ENCODE measurements at regions not wholly inside any gene's neighbourhood (a gene's known extent, or its start where the extent isn't known, plus 50 kb on each side); places are given as distances from the start of the nearest gene placed in this dataset.

DNA sequence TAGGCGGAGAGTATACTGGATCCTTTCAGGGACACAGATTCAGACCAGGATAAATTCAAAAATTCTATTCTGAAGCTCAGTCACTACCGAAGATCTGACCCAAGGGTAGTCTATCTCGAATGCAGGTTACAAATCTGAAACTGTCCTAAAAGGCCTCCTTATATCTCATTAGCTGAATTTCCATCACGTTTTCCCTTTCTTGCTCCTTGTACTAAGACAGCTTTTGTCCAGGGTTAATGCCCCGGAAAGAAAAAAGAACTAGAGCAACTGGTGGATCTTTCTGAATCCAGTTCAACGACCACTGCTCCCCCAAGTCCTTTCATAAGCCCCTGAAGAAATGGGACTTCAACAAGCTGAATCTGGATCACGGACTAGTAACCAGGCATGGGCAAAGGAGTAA is 97.5 kb upstream of the CCDC85A start:
- H3K36me3 ChIP-seq (ENCODE audit: insufficient read depth, low read length), result no peaks in the 10 kb centered on the region
- H3K4me2 ChIP-seq (ENCODE audit: low read depth, low read length, poor library complexity, severe bottlenecking), result no peak overlapping the region
- no peak overlapping the region for H2AFZ ChIP-seq (ENCODE audit: low read length)
- no peaks in the 10 kb centered on the region for H3K9me3 ChIP-seq (ENCODE audit: low read length)
- no peaks in the 10 kb centered on the region for H3K27me3 ChIP-seq (ENCODE audit: low read length)
- no peak overlapping the region for H3K4me3 ChIP-seq (ENCODE audit: low read length)
- no peaks in the 10 kb centered on the region for H3K9me2 ChIP-seq (replicated peaks; ENCODE audit: insufficient read depth, low read length)
- H3K27ac ChIP-seq (ENCODE audit: low read length), result no peak overlapping the region
- no peak overlapping the region for H3K9ac ChIP-seq (ENCODE audit: low read length)
- H3K79me2 ChIP-seq (ENCODE audit: low read length), result no peaks in the 10 kb centered on the region
- H3K4me1 ChIP-seq (ENCODE audit: low read length), result no peaks in the 10 kb centered on the region
- H4K20me1 ChIP-seq (ENCODE audit: insufficient read depth, low read depth, low read length), result no peaks in the 10 kb centered on the region
- no peak for DNase-seq

DNA sequence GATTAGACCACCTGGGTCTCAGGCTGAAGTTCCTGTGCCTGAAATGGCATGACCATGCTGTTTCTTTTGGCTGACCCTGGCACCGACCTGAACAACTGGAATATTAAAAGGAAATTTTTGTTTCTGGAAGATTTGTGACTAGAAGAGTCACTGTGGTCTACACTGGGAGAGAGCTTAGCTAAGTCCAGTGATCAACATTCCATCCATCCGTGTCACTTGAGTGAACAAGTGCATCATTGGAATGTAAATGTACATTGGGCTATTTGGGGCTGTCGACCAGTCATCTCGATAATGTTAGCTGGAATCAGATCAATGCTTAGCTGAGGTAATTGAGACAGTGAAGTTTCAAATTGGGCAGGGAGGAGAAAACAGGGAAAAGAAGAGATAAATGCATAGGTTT is 95.4 kb upstream of the CCDC85A start:
- Histone ChIP-seq H3K4me2 (ENCODE audit: low read depth, low read length, poor library complexity, severe bottlenecking) (no peak overlapping the region), H4K20me1 (ENCODE audit: insufficient read depth, low read depth, low read length) (no peaks in the 10 kb centered on the region), H3K36me3 (ENCODE audit: insufficient read depth, low read length) (no peaks in the 10 kb centered on the region), H2AFZ (ENCODE audit: low read length) (no peak overlapping the region), H3K9me2 (replicated peaks; ENCODE audit: insufficient read depth, low read length) (no peaks in the 10 kb centered on the region), H3K27me3 (ENCODE audit: low read length) (no peaks in the 10 kb centered on the region), H3K9ac (ENCODE audit: low read length) (no peak overlapping the region), H3K4me1 (ENCODE audit: low read length) (no peaks in the 10 kb centered on the region), H3K4me3 (ENCODE audit: low read length) (no peak overlapping the region), H3K27ac (ENCODE audit: low read length) (no peak overlapping the region), H3K79me2 (ENCODE audit: low read length) (no peaks in the 10 kb centered on the region), H3K9me3 (ENCODE audit: low read length) (no peaks in the 10 kb centered on the region)
- DNase-seq, result no peak

DNA sequence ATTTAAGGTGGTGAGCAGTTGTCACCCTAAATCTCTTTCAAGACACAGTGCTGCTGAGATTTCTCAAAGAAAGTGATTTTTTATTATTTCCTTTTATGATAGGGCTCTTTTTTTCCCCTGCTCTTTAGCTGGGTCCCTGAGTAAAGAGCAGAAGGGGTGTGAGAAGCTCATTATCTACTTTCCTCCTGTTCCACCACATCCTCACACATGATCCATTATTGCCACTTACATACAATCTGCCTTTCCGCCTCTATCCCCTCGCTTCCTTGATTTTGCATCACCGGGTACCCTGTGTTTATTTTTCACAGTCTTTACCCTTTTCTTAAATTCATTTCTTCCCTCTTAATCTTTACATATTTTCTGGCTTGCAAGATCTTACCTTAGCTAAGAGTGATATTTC is 93.9 kb upstream of the CCDC85A start:
- Histone ChIP-seq H3K36me3 (ENCODE audit: insufficient read depth, low read length) (no peaks in the 10 kb centered on the region), H3K4me1 (ENCODE audit: low read length) (no peaks in the 10 kb centered on the region), H3K4me3 (ENCODE audit: low read length) (no peak overlapping the region), H3K27me3 (ENCODE audit: low read length) (no peaks in the 10 kb centered on the region), H2AFZ (ENCODE audit: low read length) (no peak overlapping the region), H3K9ac (ENCODE audit: low read length) (no peak overlapping the region), H3K9me2 (replicated peaks; ENCODE audit: insufficient read depth, low read length) (no peaks in the 10 kb centered on the region), H3K27ac (ENCODE audit: low read length) (no peak overlapping the region), H3K9me3 (ENCODE audit: low read length) (no peaks in the 10 kb centered on the region), H3K79me2 (ENCODE audit: low read length) (no peaks in the 10 kb centered on the region), H3K4me2 (ENCODE audit: low read depth, low read length, poor library complexity, severe bottlenecking) (no peak overlapping the region), H4K20me1 (ENCODE audit: insufficient read depth, low read depth, low read length) (no peaks in the 10 kb centered on the region)
- no peak for DNase-seq

DNA sequence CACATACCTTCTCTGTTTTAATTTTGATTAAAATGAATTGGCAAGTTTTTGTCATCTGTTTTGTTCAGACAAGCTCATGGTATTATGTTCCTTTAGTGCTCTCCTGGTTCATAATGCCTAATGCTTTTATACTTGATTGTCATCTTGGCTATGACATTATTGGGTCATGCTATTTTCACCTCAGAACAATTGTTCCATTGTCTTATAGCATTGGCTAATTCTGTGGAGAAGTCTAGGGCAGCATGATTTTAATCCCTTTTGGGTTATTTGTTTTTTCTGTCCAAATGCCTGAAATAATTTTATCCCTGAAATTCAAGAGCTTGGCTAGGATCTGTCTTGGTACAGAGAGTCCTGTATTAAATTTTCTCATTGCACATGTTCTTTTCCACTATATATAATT is 83.8 kb upstream of the CCDC85A start:
- no peak overlapping the region for H3K4me2 ChIP-seq (ENCODE audit: low read depth, low read length, poor library complexity, severe bottlenecking)
- DNase-seq, result no peak
- H3K9me2 ChIP-seq (replicated peaks; ENCODE audit: insufficient read depth, low read length), result no peaks in the 10 kb centered on the region

DNA sequence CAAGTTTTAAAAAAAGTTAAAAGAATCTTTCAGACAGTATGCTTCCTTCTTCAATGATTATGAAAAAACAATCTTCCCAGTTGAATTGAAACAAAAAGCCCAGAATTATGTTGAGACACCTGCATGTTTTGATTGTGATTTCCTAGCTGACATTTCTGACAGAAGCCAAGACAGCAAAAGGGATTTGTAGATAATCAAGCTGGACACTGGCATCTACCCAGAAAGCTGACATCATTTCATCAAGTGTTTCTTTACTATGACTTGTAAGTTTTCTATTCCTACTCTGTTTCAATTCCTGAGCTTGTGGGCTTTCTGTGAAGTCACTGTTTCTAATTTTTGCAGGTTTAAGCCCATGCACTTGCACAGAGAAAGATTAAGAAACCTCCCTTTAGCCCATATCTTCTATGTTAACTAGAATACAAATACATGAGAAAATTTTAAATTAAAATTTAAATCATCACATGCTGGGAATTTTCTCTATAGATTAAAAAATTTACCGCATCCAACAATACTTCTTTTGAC is 82.9 kb upstream of the CCDC85A start:
- no peaks in the 10 kb centered on the region for H3K27me3 ChIP-seq (ENCODE audit: low read length)
- no peak overlapping the region for H3K4me3 ChIP-seq (ENCODE audit: low read length)
- no peak overlapping the region for H3K27ac ChIP-seq (ENCODE audit: low read length)
- H3K79me2 ChIP-seq (ENCODE audit: low read length), result no peaks in the 10 kb centered on the region
- no peak overlapping the region for H2AFZ ChIP-seq (ENCODE audit: low read length)
- no peaks in the 10 kb centered on the region for H3K4me1 ChIP-seq (ENCODE audit: low read length)
- no peak for DNase-seq
- H3K9me2 ChIP-seq (replicated peaks; ENCODE audit: insufficient read depth, low read length), result no peaks in the 10 kb centered on the region
- H3K9ac ChIP-seq (ENCODE audit: low read length), result no peak overlapping the region
- no peaks in the 10 kb centered on the region for H3K36me3 ChIP-seq (ENCODE audit: insufficient read depth, low read length)
- H3K4me2 ChIP-seq (ENCODE audit: low read depth, low read length, poor library complexity, severe bottlenecking), result no peak overlapping the region
- no peaks in the 10 kb centered on the region for H3K9me3 ChIP-seq (ENCODE audit: low read length)
- H4K20me1 ChIP-seq (ENCODE audit: insufficient read depth, low read depth, low read length), result no peaks in the 10 kb centered on the region

More for the DNA sequence above, 83.8 kb upstream of the CCDC85A start:
- Histone ChIP-seq H3K27ac (ENCODE audit: low read length) (no peak overlapping the region), H3K4me1 (ENCODE audit: low read length) (no peaks in the 10 kb centered on the region), H4K20me1 (ENCODE audit: insufficient read depth, low read depth, low read length) (no peaks in the 10 kb centered on the region), H3K9ac (ENCODE audit: low read length) (no peak overlapping the region), H3K4me3 (ENCODE audit: low read length) (no peak overlapping the region), H3K79me2 (ENCODE audit: low read length) (no peaks in the 10 kb centered on the region), H3K27me3 (ENCODE audit: low read length) (no peaks in the 10 kb centered on the region), H2AFZ (ENCODE audit: low read length) (no peak overlapping the region), H3K36me3 (ENCODE audit: insufficient read depth, low read length) (no peaks in the 10 kb centered on the region), H3K9me3 (ENCODE audit: low read length) (no peaks in the 10 kb centered on the region)

DNA sequence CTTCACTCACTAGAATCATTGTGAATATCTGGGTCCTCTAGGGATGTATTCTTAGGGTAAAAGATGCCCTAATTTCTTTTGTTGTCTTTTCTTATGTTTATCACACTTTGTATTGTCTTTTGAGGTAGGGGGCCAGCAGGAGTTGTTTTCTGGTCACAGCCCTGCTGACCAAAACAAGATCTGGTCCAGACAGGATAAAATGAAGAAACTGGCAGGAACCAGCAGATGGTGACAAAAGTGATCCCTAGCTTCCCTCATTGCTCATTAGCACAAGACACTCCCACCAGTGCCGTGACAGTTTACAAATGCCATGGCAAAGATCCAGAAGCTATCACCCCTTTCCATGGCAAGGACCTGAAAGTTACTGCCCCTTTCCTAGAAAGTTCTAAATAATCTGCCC is 81.7 kb upstream of the CCDC85A start:
- Histone ChIP-seq H4K20me1 (ENCODE audit: insufficient read depth, low read depth, low read length) (no peaks in the 10 kb centered on the region), H3K4me1 (ENCODE audit: low read length) (no peaks in the 10 kb centered on the region), H3K36me3 (ENCODE audit: insufficient read depth, low read length) (no peaks in the 10 kb centered on the region), H3K4me3 (ENCODE audit: low read length) (no peak overlapping the region), H3K9ac (ENCODE audit: low read length) (no peak overlapping the region), H3K27ac (ENCODE audit: low read length) (no peak overlapping the region), H3K79me2 (ENCODE audit: low read length) (no peaks in the 10 kb centered on the region), H3K4me2 (ENCODE audit: low read depth, low read length, poor library complexity, severe bottlenecking) (no peak overlapping the region), H2AFZ (ENCODE audit: low read length) (no peak overlapping the region), H3K9me3 (ENCODE audit: low read length) (no peaks in the 10 kb centered on the region), H3K9me2 (replicated peaks; ENCODE audit: insufficient read depth, low read length) (no peaks in the 10 kb centered on the region), H3K27me3 (ENCODE audit: low read length) (no peaks in the 10 kb centered on the region)
- no peak for DNase-seq

DNA sequence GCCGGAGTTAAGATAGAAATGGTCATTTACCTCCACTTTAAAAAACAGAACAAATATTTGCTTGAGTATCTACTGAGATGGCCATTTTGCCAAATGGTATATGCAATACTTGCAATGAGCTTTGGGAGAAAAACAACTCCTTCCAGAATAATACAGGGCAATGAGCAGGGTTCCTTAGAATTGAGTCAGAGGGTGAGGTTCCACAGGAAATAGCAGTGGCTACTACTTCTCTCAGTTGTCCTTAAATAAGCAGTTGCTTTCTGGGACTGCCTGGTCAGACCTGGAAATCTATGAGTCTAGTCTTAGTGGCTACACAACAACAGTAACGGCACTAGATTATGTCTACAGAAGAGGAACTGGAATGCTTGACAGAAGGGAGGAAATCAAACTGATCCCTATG is 80.9 kb upstream of the CCDC85A start:
- H3K27ac ChIP-seq (ENCODE audit: low read length), result no peak overlapping the region
- H3K9me2 ChIP-seq (replicated peaks; ENCODE audit: insufficient read depth, low read length), result no peaks in the 10 kb centered on the region
- DNase-seq, result no peak
- no peaks in the 10 kb centered on the region for H4K20me1 ChIP-seq (ENCODE audit: insufficient read depth, low read depth, low read length)
- H3K36me3 ChIP-seq (ENCODE audit: insufficient read depth, low read length), result no peaks in the 10 kb centered on the region
- H3K79me2 ChIP-seq (ENCODE audit: low read length), result no peaks in the 10 kb centered on the region
- H3K4me2 ChIP-seq (ENCODE audit: low read depth, low read length, poor library complexity, severe bottlenecking), result no peak overlapping the region
- no peaks in the 10 kb centered on the region for H3K27me3 ChIP-seq (ENCODE audit: low read length)
- no peak overlapping the region for H3K4me3 ChIP-seq (ENCODE audit: low read length)
- H3K9me3 ChIP-seq (ENCODE audit: low read length), result no peaks in the 10 kb centered on the region
- no peak overlapping the region for H2AFZ ChIP-seq (ENCODE audit: low read length)
- no peaks in the 10 kb centered on the region for H3K4me1 ChIP-seq (ENCODE audit: low read length)
- no peak overlapping the region for H3K9ac ChIP-seq (ENCODE audit: low read length)

DNA sequence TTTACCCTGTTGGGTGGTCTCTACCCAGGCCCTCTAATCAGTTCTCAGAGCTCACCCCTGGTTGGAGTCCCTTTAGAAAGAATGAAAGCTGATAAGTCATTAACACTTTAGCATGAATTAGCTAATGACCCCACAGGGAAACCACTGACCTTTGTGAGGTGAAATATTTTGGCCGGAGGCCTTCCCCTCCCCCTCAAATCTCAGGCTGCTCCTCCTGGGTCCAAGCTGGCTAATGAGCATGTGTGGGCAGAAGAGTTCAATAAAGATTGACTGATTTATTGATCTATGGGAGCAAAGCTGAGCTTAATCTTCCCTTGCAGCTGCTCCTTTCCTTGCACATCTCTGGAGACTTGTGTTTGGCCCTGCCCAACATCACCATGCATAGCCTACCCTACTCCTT is 78.8 kb upstream of the CCDC85A start:
- Histone ChIP-seq H2AFZ (ENCODE audit: low read length) (no peak overlapping the region), H3K9me3 (ENCODE audit: low read length) (no peaks in the 10 kb centered on the region), H3K4me1 (ENCODE audit: low read length) (no peaks in the 10 kb centered on the region), H3K27ac (ENCODE audit: low read length) (no peak overlapping the region), H3K36me3 (ENCODE audit: insufficient read depth, low read length) (no peaks in the 10 kb centered on the region), H4K20me1 (ENCODE audit: insufficient read depth, low read depth, low read length) (no peaks in the 10 kb centered on the region), H3K9me2 (replicated peaks; ENCODE audit: insufficient read depth, low read length) (no peaks in the 10 kb centered on the region), H3K27me3 (ENCODE audit: low read length) (no peaks in the 10 kb centered on the region), H3K79me2 (ENCODE audit: low read length) (no peaks in the 10 kb centered on the region), H3K4me2 (ENCODE audit: low read depth, low read length, poor library complexity, severe bottlenecking) (no peak overlapping the region), H3K4me3 (ENCODE audit: low read length) (no peak overlapping the region), H3K9ac (ENCODE audit: low read length) (no peak overlapping the region)
- DNase-seq, result no peak

Measured in Karpas-422 (cell line).